GM19395 (cell line): ENCODE measurements at regions not wholly inside any gene's neighbourhood (a gene's known extent, or its start where the extent isn't known, plus 50 kb on each side); places are given as distances from the start of the nearest gene placed in this dataset.

Experiments
- ATAC-seq: cut with Tn5 transposase; IDR thresholded peaks from one replicate; pipeline ENCODE4 v1.9.1; 2021; ENCODE audit warnings: mild to moderate bottlenecking, moderate library complexity; ENCODE audit not compliant: unreplicated experiment

DNA sequence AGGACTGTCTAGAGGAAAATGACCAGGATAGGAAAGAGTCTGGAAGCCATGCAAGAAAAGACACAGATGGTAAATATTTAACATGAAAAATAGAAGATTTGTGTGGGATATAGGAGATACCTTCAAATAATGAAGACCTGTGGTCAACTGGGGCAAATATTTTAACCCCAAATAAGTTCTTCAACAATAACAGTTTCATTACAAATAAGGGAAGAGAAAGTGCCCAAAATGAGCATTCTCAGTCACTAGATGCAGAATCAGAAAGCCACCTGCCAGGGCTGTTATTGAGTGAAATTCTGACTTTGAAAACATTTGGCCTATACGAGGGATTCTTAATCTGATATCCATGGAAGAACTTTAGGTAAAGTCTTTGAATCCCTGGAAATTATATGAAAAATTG lies 231.2 kb upstream of the PLEKHG7 start:
- ATAC-seq, result peak; percentile 53

DNA sequence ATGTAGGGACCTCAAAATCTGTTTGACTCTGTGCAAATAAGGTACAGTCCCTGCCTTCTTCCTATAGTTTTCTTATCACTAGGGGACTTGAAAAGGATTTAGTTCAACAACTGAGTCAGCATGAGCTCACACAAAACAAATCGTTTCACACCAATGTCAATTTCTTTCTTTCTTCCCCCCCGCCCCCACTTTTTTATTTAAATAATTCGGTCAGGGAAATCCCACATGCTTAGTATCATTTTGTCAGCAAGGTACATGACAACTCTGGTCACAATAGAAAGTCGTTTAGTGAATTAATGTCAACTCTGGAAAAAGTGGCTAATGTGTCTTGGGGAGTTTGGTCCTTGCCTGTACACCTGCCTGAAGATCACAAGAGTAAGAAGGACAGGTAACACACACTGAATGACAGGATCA lies 232.2 kb upstream of the PLEKHG7 start:
- ATAC-seq, result peak; percentile 27

DNA sequence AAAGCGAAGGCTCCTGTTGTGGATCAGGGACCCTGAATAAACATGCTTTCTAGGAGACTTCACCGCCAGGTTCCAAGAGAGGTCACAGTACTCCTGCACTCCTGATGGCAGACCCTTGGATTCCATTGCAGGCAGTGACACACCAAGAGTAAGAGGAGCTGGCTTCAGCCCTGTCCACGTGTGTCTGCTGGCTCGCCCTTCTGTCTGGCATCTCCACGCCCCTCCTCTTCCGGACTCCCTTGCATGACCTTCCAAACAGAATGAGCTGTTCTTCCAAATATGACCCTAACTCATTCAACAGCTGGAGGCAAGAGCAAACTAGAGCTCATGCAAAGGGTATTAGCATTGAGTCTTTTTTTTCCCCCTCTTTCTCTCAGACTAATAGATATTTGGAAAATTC lies 233.0 kb upstream of the PLEKHG7 start:
- no peak for ATAC-seq

- ATAC-seq, result no peak
These were observed 234.3 kb upstream of the PLEKHG7 start for GRCh38 chr12:92468358-92469020.

GRCh38 chr12:92467886-92468285 lies 234.9 kb upstream of the PLEKHG7 start:
- ATAC-seq, result no peak

GRCh38 chr12:92466391-92467305 lies 236.1 kb upstream of the PLEKHG7 start:
- peak; percentile 45 for ATAC-seq

DNA sequence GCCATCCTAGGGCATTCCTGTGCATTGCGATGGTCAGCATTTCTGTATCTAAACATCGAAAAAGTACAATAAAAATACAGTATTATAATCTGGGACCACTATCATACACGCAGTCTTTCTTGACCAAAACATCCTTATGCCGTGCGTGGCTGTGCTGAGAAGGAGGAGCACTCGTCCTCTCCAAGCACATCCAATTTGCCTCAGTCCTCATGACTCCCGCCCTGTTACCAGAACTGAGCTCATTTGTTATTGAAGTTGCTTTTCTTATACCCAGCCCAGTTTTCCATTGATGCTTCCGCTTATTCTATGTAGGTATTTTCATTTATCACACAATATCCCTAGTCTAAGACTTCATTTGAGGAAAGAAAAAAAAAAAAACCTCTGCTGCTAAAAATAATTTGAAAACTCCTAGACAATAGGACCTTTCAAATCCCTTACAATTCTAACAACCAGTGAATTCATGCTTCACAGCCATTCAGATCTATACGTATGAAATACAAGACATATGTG lies 236.9 kb upstream of the PLEKHG7 start:
- no peak for ATAC-seq

DNA sequence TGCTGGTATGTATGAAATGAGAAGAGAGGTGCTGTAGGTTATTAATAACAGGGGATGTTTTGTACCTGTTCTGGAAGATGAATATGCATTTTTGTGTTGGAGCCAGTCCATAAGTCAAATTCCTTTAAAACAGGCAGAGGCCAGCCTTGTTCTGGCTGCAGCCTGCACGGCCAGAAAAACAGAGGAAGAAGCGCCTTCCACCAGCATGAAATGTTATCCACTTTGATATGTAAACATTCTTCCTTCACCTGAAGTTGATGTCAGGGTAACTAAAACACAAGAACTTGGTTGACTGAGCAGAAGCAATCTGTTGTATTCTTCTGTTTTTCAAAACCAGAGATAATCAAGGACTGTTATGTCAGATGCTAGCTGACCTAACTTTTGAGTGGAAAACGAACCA lies 237.9 kb upstream of the PLEKHG7 start:
- ATAC-seq, result no peak

DNA sequence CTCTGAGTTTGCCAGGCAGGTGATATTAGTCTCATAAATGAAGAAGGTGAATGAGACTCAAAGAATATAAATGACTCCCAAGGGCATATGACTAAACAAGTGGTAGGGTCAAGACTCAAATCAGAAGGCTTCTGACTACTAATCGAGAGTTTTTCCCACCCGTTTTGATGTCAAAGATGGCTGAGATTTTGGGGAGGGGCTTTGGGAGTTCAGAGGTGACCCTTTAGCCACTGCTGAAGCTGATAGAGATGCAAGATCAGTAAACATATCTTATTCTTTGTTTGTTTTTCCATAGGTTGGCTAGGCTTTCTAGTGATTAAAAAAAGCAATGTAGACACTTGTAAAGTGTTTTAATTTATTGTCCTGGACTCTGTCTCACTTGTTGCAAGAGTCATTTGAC lies 239.6 kb upstream of the PLEKHG7 start:
- no peak for ATAC-seq

GRCh38 chr12:92462527-92462926 lies 240.3 kb upstream of the PLEKHG7 start:
- no peak for ATAC-seq

GRCh38 chr12:92462049-92462448 lies 240.7 kb upstream of the PLEKHG7 start:
- ATAC-seq, result peak; percentile 77

DNA sequence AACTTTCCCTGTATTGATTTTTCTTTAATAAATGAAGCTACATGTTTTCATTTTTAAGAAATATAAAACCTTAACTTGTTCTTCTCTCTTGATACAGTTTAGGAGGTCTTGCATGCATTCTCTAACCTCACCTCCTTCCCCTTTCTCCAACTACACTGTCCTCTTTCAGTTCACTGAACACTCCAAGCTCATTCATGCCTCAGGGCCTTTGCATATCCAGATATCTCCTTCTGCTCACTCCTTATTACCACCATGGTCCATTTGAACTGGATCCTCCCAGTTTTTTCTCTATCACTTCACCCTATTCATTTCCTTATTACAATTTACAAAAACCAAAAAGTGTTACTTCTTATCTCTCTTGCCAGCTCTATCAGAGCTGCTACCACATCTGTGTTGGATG lies 242.9 kb upstream of the PLEKHG7 start:
- ATAC-seq, result no peak

DNA sequence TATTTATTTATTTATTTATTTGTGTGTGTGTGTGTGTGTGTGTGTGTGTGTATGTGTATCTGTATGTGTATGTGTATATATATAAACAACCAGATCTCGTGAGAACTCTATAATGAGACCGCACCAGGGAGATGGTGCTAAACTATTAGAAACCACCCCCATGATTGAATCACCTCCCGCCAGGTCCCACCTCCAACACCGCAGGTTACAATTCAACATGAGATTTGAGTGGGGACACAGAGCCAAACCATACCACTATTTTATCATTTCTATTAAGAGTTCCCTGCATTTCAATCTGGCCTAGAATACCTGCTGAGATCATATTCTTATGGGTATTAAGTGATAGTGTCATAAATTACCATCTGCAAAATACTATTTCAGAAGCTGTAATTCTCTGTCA lies 243.8 kb upstream of the PLEKHG7 start:
- no peak for ATAC-seq

- ATAC-seq, result no peak
These were observed 245.2 kb upstream of the PLEKHG7 start for GRCh38 chr12:92457458-92458180.

DNA sequence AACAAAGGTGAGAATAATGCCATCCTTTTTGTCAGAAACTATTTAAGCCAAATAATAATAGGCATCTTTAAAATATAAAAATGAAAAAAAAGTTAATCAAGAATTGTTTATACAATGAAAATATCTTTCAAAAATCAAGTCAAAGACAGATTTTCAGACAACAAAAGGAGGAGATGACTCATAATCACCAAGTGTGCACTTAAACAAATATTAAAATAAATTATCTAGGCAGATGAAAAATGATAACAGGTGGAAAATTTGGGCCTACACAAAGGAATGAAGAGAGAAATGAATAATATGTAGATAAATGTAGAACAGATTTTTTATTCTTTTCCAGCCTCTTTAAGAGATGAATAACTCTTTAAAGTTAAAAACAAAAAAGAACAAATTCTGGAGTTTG lies 250.0 kb upstream of the PLEKHG7 start:
- ATAC-seq, result no peak

DNA sequence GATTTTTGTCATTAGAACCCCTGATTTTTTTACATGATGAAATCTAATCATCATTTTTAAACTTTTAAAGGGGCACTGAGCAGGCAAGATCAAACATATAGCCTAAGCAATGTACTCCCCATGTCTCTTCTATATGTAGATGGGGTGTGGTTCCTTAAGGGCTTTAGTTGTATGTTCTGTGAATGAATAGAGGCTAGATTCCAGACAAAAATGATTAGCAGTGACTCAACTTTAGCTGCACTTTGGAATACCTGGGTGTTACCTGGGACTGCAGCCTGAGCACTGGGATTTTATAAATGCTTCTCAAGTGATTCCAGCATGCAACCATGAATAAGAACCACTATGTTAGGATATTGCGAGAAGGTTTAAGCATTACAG lies 256.7 kb upstream of the PLEKHG7 start:
- ATAC-seq, result peak; percentile 16

DNA sequence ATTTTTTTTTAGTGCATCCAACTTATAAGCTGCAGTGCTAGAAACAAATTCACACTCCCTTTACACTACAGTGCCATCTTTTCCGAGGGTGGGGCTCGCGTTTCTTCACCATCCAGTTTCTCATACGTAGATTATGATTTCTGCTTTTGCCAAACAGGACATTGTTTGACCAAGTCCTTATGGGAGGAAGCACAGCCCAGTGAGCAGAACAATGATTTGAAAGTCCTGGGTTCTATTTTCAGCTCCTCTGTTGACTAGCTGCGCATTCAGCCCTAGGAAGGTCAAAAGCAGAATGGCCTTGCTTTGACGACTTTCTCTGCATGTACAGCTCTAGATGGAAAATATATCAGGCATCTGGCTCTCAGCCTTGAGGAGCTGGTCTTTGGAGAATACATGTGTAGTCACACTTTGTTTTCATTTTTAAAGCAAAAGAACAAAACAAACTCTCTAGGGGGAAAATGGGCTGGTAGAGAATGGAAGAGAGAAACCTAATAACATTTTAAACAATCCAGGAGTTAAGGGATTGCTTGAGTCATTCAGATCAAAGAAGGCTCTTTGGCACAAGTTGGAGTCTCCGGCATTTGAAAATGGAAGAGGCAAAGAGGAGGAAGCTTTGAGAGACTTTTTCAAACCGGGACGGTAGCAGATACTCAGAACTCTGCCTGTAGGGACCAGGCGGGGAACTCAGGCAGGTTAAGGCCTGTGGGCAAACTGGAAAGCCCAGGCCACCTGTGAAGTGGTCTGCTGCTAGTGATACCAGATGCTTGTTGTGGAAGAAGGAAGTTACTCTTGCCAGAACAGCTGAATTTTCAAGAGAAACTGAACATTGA lies 257.3 kb upstream of the PLEKHG7 start:
- peak; percentile 90 for ATAC-seq

- ATAC-seq, result peak; percentile 35
These were observed 258.0 kb upstream of the PLEKHG7 start for GRCh38 chr12:92444763-92445162.

DNA sequence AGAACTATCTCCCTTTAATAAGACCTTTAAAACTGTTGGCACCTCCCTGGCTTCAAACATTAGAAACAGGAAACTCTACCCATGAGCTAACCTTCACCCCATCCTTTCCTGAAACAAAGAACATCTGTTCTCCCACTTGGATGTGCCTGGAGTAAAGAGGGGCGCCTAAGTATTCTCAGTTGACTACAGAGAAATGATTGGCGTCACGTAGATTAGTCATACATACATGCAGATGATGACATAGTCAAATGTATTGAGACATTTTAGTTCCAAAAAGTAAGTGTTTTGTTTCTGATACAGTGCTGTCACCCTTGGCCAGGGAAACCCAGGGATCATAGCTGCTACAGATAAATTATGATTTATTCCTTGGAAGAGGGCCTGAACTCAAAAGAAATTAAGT lies 260.0 kb upstream of the PLEKHG7 start:
- ATAC-seq, result no peak

- ATAC-seq, result no peak
These were observed 262.7 kb upstream of the PLEKHG7 start for GRCh38 chr12:92440072-92440471.

DNA sequence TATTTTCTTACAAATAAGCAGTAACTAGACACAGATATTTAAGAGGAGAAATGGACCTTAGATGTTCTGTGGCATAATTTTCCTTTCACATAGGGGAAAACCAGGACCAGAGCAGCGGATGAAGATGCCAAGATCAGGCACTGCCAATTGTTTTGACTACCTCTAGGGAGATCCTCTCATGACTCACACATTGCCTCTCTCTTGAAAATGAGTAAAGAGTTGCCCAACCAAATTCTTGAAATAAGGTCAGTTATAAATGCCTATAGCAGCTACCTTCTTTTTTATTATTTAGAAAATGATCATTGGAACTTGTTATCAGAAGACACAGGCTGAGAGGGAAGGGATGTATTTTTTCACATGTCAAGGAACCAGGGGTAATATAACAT lies 263.4 kb upstream of the PLEKHG7 start:
- no peak for ATAC-seq
